NOMO-1 (cell line): ENCODE measurements at regions not wholly inside any gene's neighbourhood (a gene's known extent, or its start where the extent isn't known, plus 50 kb on each side); places are given as distances from the start of the nearest gene placed in this dataset.

Experiments
- DNase-seq, 2 experiments: peaks; one replicate each; lab custom pipeline; 2025; ENCODE audit not compliant: unreplicated experiment in 2 of 2; lab: John Stamatoyannopoulos, UW

DNA sequence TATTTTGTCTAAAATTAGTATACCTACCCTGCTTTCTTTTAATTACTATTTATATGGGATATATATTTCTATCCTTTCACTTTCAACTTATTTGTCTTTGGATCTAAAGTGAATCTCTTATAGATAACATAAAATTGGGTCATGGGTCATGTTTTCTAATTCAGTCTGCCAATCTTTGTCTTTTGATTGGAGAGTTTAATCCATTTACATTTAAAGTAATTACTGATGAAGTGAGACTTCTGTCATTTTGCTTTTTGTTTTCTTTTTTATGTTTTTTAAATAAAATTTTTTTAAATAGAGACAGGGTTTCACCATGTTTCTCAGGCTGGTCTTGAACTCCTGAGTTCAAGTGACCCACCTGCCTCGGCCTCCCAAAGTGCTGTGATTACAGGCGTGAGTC, 50.5 kb upstream of the PRDM1 start:
- no peak for DNase-seq

DNA sequence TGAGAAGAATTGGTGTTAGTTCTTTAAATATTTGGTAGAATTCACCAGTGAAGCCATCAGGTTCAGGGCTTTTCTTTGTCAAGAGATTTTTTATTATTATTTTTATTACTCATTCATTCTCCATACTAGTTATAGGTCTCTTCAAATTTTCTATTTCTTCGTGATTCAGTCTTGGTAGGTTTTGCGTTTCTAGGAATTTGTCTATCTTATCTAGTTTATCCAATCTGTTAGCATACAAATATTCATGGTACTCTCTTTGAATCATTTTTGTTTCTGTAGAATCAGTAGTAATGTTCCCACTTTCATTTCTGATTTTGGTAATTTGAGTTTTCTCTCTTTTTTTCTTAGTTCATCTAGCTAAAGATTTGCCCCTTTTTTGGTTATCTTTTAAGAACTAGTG, 52.3 kb upstream of the PRDM1 start:
- DNase-seq = no peak

DNA sequence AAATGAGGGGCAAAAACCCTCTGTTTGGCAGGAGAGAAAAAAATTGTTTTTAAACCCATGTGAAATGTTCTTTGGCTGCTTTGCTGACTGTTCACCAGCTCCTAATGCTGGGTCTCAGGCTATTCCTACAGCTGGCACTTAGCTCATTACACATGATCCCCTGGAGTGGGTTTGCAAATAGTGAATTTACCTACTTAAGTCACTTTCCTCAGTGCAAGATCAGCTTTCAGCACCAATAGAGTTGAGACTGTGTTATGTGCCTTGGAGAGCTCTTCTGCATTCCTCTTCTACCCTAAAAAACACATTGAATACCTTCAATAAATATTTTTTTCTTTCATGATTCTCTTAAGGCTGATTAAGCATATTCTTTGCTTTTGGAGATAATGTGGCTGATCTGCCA, 58.4 kb upstream of the PRDM1 start:
- no peak for DNase-seq

DNA sequence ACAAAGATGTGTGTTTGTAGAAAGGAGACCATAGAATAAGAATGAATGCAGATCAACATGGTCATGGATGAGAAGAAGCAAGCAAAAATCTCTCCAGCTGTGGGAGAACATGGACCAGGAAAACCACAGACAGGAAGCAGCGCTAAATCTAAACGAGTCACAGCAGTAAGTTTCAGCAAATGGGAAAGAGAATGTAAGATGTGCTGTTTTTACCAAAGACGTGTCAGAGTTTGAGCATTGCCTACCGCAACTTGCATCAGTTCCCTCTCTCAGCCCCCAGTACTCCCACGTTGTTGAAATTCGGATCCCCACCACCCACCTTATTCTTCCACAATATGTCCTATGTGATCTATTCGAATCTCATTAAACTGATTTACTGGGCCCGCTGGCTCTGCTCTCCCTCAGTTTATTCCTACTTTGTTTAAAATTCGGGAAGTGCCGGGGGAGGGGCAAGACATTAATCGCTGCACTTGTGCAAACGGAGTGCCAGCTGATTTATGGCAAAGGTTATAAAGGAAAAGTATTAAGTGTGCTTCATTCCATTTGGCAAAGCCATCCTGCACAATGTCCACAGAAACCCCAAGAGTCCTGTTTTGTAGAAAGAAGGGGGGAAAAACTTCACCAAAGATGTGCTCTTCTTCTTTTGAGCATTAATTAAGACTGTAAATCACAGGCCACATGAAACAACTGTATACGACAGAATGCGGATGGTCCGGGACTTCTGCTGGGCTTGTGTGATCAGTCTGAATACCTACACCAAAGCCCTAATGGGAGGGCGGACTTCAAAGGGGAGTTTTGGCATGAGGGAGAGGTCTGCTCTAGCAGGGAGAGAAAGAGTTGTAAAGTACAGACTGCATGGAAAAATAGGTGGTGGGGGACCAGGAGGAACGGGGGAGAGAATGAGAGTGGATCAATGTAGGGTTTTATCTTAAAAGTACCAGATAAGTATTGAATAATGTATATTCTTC, 59.1 kb upstream of the PRDM1 start:
- no peak for DNase-seq

DNA sequence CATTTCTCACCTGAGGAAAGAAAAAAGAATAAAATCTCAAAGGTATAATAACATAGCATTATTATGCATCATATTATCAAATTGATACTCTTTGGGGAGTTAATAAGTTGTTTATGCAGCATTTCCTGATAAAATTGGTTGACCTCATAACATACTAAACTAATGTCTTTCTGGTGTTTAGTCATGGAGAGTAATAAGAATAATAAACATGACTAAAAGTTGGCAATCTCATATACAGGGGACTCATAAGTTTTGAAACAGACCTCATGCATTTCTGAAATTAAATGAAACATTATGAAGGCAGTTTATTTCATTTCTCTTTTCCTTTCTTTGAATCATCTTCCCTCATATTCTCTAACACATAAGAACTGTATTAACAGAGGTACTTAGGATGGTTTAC, 60.5 kb upstream of the PRDM1 start:
- no peak for DNase-seq

DNA sequence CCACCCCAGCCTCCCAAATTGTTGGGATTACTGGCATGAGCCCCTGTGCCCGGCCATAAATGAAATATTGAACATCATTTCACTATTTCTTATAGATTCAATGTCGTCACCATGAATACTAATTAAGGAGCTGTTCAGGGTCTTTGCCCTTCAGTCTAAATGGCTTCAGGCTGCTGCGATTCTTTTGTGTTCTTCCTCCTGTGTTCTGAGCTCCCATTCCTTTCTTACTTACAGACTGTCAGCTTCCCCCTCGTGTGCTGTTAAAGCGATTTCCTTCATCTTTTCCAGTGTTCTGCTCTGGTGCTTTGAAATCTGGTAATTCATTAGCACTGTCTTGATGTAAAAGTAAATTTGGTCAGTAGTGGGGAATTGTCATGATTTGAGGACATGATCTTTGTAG, 63.3 kb upstream of the PRDM1 start:
- no peak for DNase-seq

DNA sequence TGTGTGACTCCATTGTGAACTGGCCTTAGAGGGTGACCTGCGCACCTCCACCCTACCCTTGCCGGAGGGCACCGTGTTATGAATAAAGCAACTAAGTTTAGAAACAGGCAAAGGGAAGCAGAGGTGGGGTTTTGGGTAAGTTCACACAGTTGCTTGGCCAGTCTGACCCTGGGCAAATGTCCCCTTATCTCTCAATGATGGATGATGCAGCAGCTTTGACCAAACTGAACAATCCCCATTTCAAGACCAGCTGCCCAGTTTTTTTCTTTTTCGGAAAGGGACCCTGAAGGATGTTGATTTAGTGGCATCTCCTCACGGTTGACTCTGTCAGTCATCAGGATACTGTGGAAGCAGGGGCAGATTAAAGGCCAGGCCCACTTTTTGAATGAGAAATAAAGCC, 68.7 kb upstream of the PRDM1 start:
- no peak for DNase-seq

DNA sequence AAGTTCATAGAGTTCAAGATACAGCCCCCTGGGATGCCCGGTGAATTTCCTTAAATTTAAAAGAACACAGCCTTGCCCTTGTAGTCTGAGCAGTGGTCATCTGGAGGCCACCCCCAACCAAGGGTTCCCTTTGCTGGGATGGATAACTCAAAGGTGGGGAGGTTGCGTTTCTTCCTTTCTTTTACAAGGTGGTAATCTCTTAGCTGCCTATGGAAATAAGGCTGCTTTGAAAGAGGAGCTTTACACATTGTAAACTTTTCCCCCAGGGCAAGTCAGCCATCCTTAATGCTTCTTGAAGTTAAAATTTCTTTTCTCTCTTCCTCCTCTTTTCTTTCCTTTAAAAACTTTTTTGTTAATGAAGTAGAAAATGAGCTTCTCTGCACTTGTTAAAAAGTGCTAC, 71.2 kb upstream of the PRDM1 start:
- DNase-seq = no peak

DNA sequence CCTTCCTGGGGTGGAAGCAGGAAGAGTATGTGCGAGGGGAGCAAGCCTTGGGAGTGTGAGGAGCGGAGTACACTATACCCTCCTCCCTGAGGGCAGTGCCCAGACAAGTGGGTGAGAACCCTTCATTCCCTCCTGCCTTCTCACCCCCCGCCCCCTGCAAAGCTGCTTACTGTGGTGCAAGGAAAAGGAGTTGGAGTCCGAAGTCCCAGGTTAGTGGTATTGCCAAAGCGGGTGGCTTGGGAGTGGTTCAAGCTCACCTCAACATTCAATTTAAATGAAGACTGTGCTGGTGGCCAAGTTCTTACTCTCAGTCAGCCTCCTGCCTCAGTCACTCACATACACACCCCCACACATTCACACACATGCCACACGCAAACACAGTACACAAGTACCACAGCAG, 74.7 kb upstream of the PRDM1 start:
- DNase-seq = no peak

DNA sequence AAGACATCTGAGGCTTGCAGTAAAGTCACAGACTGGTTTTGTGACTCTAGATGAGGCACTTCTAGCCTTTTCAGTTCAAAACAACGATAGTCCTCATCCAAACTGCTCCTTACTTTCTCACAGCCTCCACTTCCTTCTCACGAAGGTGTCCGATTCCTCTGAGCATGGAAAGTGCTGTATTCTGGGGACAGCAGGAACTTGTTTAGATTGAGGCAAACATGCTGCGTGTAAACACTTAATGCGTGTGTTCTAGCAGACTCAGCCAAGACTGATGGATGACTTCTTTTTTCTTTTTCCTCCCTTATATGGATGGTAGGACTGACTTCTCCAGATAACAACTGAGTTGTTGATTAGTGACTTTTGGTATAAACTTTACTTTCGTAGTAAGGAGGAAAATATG, 80.2 kb upstream of the PRDM1 start:
- no peak for DNase-seq

DNA sequence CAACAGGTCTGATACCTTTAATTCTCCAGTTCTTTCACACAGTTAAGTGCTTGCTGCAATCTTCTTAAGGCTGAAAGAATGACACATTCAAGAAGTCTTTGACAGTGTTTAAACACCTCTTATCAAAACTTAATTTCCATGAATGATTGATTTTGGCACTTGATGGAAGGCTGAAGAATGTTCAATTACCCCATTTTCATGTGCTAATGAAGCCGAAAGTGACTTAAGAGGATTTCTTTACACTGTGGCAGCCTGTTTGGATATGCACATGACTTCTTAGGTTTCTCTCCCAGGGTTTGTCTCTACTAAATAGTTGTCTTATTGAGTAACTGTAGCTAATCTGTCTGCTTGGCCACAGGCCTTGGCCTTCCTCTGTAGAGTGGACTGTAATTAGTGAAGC, 81.1 kb upstream of the PRDM1 start:
- no peak for DNase-seq

DNA sequence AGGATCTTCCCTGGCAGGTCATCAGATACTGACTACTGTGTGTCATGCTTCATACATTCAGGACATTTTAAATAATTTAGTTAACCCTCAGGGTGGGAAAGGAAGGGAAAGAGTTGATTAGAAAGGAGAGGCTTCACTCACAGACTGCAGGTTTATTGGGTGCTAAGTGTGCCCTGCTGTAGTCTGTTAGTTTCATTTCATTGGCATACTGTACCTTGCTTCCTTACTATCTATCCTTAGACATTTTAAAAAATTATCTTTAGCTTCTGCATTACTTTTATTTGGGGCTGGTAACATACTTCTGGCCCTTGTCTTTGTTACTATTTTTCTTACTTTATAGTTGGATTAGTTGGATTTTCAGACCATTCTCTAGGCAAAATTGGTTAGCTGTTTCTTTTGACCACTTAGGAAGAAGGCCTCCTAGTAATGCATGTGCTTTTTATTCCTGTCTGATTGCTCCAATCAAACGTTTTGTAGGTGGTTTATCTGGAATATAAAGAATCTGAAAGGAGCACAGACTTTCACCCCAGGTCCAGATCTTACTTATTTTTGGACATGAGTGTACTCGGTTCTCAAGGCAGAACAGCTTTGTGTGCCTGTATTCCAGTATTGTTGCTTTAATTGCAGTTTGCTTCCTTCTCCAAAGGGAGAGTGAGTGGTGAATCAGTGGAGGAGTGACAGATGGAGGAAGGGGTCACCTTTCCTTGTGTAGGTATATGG, 82.7 kb upstream of the PRDM1 start:
- DNase-seq = no peak

DNA sequence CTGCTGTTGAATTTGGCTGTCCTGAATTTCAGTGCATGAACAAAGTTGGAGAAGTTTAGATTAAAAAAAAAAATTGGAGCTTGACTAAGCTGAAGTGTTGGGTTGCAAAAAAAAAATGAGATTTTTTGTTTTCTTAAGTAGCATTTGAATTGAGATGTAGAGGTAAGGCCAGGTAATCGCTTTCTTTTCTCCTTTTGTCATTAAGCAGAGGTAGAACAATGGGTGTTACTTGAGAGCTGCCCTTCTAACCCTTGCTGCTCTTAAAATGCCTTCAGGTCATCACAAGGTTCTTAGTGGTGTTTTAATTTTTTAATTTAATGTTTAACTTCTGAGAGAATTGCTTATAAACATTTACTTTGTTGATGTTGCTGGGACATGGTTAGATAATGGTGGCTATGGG, 84.1 kb upstream of the PRDM1 start:
- no peak for DNase-seq

DNA sequence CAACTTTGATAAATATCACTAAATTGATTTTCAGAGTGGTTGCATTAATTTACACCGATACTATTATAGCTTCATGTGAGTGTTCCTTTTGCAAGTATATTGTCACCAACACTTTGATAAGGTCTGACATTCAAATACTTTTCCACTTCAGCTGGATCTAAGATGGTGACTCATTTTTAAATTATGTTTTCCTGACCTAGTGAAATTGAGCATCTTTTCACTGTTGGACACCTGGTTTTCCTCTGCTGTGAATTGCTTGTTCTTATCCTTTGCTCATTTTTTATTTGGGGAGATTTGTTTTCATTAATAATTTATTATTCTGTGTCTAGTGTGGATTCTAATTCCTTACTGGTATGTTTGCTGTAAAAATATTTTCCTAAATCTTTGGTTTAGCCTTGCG, 85.2 kb upstream of the PRDM1 start:
- DNase-seq = no peak

DNA sequence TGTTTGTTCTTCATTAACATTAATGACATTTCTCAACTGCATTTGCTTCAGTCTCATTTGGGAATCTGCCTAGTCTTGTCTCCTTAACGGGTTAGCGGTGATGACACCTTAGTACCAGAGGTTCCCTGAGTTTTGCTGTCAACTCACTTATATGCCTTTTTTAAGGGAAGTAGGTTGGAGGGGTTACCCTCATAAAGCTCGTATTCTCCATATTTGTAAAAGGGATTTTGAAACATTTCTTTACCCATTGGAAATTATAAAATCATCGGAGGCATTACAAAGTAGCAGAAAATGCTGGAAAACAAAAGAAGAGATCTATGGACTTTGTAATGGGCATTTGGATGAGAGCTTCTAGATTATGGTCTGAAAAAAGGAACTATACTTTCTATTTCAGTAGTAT, 88.7 kb upstream of the PRDM1 start:
- DNase-seq = no peak

DNA sequence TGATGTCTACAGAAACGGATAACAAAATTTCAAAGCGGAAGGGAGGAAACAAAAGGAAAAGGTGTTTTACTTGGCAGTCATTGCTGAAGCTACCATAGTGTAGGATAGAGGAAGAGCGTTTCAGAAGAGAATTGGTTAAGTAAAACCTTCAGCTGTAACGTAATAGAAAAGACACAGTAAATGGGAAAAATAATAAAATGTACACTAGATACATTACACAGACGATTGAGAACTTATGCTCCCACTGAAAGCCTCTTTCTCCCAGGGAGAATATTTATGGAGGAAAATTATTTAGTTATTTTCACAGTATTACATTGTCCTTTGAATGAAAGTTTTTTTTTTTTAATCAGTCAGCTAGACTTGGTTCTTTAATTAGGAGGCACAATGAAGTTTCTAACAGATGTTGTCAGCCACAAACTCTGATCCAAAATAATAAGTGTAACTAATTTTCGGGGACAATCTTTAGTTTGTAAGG, 90.7 kb upstream of the PRDM1 start:
- peak in 1 of 2 experiments; percentile 43 for DNase-seq

DNA sequence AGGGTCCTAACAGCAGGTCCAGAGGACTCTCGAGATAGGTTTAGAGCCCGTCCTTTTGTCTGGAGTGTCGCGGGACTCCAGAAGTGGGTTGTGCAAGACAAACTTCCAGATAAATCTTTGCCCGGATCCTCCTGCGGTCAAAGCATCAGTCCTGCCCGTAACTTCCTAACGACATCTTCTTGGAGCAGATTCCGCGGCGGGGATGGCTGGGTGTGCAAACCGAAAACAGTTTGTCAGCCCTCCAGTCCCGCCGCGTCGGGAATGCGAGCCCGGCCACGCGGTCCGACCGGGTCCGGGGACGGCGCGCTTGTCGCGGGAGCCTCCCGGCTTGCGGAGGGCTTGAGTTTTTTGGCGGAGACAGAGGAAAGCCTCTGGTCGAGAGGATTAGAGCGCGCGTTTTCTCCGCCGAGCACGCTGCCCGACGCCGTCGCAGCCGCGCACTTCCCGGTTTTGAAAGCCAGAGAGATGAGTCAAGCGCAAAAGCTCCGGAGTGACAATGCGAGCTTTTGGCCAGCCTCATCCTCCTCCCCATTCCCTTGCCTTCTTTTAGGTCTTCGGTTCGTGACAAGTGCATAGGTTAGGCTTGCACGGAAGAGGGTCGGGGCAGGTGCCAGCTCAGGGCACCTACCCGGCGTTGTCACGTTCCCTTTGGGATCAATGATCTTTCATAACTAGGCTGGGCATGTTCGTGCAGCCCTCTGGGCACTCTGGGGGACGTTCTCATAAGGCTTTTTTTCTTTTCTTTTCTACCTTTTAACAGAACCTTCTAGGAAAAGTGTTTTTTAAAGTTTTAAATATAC, 91.3 kb upstream of the PRDM1 start:
- peak; percentile 78 to 87 for DNase-seq

DNA sequence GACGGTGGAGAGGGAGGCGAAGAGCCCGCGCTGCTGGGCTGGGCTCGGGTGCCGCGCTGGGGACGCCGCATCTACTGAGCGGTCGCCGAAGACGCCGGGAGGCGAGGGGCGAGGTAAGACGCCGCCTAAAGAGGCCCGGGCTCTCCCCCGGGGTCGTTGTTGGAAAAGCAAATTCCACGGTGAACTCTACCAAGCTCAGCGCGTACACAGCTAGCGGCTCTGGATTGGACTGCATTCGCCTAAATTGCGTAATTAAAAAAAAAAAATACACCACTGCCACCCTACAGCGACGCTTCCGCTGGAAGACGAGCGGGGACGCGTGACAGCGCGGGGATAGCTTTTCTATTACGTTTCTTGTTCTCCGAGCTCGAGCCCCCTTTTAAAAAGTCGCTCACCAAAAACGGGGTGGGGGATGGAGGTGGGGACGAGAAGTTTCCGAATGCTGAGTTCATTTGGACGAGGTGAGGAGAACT, 92.0 kb upstream of the PRDM1 start:
- peak; percentile 70 to 75 for DNase-seq

DNA sequence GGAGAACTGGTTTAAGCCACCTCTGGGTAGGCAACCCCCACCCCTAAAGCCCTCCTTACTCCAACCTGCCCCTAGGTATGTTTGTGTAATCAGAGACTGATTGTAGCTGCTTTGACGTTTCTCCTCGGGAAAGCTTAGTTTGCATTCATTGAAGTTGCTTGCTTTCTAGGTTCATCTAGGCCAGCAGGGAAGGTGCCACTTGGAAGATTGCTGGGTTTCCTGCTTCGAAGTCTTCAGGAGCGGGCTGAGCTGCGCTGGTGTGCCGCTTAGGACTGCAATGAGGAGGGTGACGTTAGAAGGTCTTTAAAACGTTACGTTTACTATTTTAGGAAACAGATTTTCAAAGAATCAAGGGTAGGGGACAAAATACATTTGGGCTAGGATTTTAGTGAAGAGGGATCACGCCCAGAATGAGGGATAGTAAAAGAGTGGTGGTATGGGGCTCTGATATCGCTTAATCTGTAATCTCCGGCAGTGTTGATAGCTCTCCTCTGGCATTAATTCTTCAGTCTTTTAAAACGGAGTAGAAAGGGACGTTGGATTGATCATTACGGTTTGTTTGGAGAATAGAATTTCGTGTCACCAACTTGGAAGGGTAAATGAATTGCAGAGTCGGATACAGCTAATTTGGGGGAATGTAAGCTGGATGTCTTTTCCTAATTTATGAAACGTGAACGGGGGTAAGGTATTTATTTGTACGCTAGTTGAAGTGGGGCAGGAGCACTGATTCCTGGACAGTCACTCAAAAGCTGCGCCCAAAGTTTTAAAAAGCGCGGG, 92.6 kb upstream of the PRDM1 start:
- DNase-seq = peak in 1 of 2 experiments; percentile 9

DNA sequence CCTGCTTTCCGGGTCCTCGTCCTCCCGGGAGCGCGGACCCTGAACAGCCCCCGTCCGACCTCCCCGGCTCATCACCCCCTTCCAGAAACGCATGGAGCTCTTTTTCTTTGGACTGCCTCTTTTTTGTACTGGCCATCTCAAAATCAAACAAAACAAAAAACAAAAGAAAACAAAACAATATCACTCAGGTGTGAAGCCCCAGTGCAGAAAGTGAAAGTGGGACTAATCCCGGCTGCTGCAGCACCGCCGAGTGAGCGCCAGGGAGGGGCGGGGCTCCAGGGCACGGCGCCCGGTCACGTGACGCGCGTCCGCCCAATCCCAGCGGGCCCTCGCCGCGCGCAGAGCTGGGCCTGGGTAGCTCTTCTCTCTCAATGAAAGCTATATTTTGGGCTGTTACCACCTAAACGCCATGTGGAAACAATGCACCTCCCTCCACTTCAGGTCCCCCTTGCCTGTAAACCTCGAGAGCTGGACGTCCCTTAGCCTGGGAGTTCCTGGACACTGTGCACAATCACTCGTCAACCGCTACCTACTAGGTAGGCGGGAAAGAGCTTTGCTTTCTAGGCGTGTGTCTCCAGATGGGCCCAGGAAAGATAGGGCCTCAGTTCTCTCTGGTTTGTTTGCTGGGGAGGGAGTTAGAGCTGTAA, 93.7 kb upstream of the PRDM1 start:
- peak; percentile 81 to 88 for DNase-seq
